ENCODE measurements at regions not wholly inside any gene's neighbourhood (a gene's known extent, or its start where the extent isn't known, plus 50 kb on each side); places are given as distances from the start of the nearest gene placed in this dataset.

GRCh38 chr12:31837913-31838312 lies 109.1 kb upstream of the AMN1 start:
- no peak overlapping the region for H3K4me3 ChIP-seq (replicated peaks; ENCODE audit: low read depth, low read length)
- H3K36me3 ChIP-seq (ENCODE audit: control insufficient read depth, insufficient read depth, low read length), result no peaks in the 10 kb centered on the region
- no peak for DNase-seq (ENCODE audit: extremely low read depth, insufficient read length)
- H3K27me3 ChIP-seq (replicated peaks; ENCODE audit: control insufficient read depth, insufficient read depth, low read length), result no peaks in the 10 kb centered on the region
- TF ChIP-seq CTCF (IDR thresholded peaks at IDR 0.05; ENCODE audit: insufficient read depth, low read length, poor library complexity, severe bottlenecking), result no peak

- Histone ChIP-seq H3K4me3 (replicated peaks; ENCODE audit: low read depth, low read length) (no peak overlapping the region), H3K36me3 (ENCODE audit: control insufficient read depth, insufficient read depth, low read length) (no peaks in the 10 kb centered on the region), H3K27me3 (replicated peaks; ENCODE audit: control insufficient read depth, insufficient read depth, low read length) (no peaks in the 10 kb centered on the region)
- no peak for DNase-seq (ENCODE audit: extremely low read depth, insufficient read length)
- no peak for TF ChIP-seq CTCF (IDR thresholded peaks at IDR 0.05; ENCODE audit: insufficient read depth, low read length, poor library complexity, severe bottlenecking)
Observed at GRCh38 chr12:31835276-31835882, 106.6 kb upstream of the AMN1 start.

DNA sequence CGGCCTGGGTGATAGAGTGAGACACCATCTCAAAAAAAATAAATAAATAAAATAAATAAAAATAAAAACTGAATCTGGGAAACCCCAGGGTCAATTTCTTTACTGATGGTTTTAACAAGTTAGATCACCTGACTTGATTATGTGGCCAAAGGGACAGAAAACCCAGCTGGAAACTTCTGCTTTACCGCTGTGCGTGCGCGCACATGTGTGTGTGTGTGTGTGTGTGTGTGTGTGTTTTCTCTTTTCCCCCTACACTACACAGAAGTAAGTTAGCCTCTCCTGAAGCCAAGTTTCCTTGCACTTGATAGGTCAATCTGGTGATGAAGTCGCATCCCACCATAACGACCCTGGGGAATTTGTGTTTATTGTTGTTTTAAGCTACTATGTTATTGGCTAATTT lies 105.3 kb upstream of the AMN1 start:
- Histone ChIP-seq H3K36me3 (ENCODE audit: control insufficient read depth, insufficient read depth, low read length) (no peaks in the 10 kb centered on the region), H3K27me3 (replicated peaks; ENCODE audit: control insufficient read depth, insufficient read depth, low read length) (no peaks in the 10 kb centered on the region), H3K4me3 (replicated peaks; ENCODE audit: low read depth, low read length) (no peak overlapping the region)
- no peak for TF ChIP-seq CTCF (IDR thresholded peaks at IDR 0.05; ENCODE audit: insufficient read depth, low read length, poor library complexity, severe bottlenecking)
- no peak for DNase-seq (ENCODE audit: extremely low read depth, insufficient read length)

DNA sequence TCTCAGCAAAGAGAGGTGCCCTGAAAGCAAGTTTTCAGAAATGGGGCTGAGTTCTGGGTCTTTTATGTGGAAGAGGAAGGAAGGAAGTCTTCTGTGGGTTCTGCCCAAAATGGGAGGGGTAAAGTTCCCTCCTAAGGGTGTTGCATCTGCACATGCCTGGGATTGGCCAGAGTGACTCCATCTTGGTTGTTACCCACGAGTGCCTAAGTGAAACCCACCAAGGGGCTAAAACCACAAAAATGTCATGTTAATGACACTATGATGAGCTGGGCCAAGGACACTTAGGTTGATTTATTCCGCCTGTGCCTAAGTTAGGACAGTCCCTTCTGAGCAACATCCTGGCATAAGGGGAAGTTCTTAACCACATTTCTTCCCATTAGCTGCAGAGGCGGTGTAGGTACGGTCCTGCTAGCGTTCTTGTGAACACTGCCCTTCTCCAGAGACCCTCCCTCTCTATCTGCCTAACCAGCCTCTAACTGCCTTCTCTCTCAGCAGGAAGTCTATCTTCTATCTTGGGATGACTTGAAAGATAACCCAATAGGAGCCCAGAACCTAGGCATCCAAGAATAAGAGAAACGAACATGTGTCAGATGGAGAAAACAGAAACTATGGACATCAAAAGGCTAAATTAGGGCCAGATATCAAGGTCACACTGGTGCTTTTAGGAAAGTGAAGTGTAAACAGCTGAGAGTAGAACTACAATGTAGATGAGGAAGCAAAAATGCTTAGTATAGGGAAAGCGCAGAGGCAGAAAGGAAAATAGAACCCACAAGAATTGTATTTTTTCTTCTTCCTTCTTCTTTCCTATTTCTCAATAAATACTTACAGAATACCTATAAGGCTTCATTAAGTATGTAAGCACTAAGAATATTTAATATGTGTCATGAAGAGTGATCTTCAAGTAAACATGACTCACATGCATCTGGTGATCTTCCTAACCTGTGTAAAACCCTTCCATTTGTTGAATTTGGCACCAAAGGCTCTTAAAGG lies 104.2 kb upstream of the AMN1 start:
- no peak for TF ChIP-seq CTCF (IDR thresholded peaks at IDR 0.05; ENCODE audit: insufficient read depth, low read length, poor library complexity, severe bottlenecking)
- H3K36me3 ChIP-seq (ENCODE audit: control insufficient read depth, insufficient read depth, low read length), result no peaks in the 10 kb centered on the region
- H3K4me3 ChIP-seq (replicated peaks; ENCODE audit: low read depth, low read length), result no peak overlapping the region
- H3K27me3 ChIP-seq (replicated peaks; ENCODE audit: control insufficient read depth, insufficient read depth, low read length), result no peaks in the 10 kb centered on the region
- DNase-seq (ENCODE audit: extremely low read depth, insufficient read length), result peak; percentile 44

GRCh38 chr12:31828071-31828470 lies 99.2 kb upstream of the AMN1 start:
- Histone ChIP-seq H3K36me3 (ENCODE audit: control insufficient read depth, insufficient read depth, low read length) (no peaks in the 10 kb centered on the region), H3K27me3 (replicated peaks; ENCODE audit: control insufficient read depth, insufficient read depth, low read length) (no peaks in the 10 kb centered on the region), H3K4me3 (replicated peaks; ENCODE audit: low read depth, low read length) (no peak overlapping the region)
- DNase-seq (ENCODE audit: extremely low read depth, insufficient read length), result no peak
- no peak for TF ChIP-seq CTCF (IDR thresholded peaks at IDR 0.05; ENCODE audit: insufficient read depth, low read length, poor library complexity, severe bottlenecking)

All from GM06990 (cell line).